SK-N-SH (cell line): ENCODE measurements at regions not wholly inside any gene's neighbourhood (a gene's known extent, or its start where the extent isn't known, plus 50 kb on each side); places are given as distances from the start of the nearest gene placed in this dataset.

ENCODE experiments used
- CTCF ChIA-PET: fragments of 300-600, 350-600 bp; formaldehyde crosslinking; extraction: SDS; loops from one replicate; lab custom pipeline; 2021; lab: Yijun Ruan, JAX
- POLR2A ChIA-PET: fragments of 350-600 bp; sonication (Branson Sonifier 250); formaldehyde crosslinking; extraction: SDS; loops from one replicate; lab custom pipeline; 2020; ENCODE audit warnings: antibody characterized with exemption, inconsistent platforms; lab: Yijun Ruan, JAX
- DNase-seq: peaks from one replicate; pipeline ENCODE4 v3.0.0; 2012
- H2AFZ ChIP-seq: fragments of 200-600 bp; sonication (generic); 2 replicates; pipeline ENCODE4 v1.8.1; 2016; ENCODE audit warnings: antibody characterized with exemption, mild to moderate bottlenecking, low read depth
- H3F3A ChIP-seq: fragments of 200-600 bp; sonication (generic); replicated peaks from 2 replicates; pipeline ENCODE3; 2016; ENCODE audit warnings: antibody characterized with exemption, mild to moderate bottlenecking; ENCODE audit not compliant: insufficient read depth
- H3K27ac ChIP-seq, 2 experiments: fragments of 200-500 bp in 1 of 2; fragments of 200-600 bp in 1 of 2; sonication (Bioruptor generic) in 1 of 2; sonication (generic), shearing (Covaris generic) in 1 of 2; 2 replicates each; pipeline versions ENCODE4 v1.5.1 to v1.6.1; 2014 to 2016; ENCODE audit warnings: low read depth in 2 of 2, inconsistent platforms in 1 of 2, low read length in 1 of 2, mild to moderate bottlenecking in 1 of 2, mixed read lengths in 1 of 2
- H3K27me3 ChIP-seq: fragments of 200-600 bp; sonication (generic), shearing (Covaris generic); 2 replicates; pipeline ENCODE4 v1.6.1; 2016; ENCODE audit warnings: mixed run types; ENCODE audit not compliant: insufficient read depth
- H3K36me3 ChIP-seq, 2 experiments: fragments of 200-500 bp in 1 of 2; fragments of 200-600 bp in 1 of 2; sonication (Bioruptor generic) in 1 of 2; sonication (generic) in 1 of 2; replicated peaks in 1 of 2; 2 replicates each; pipeline versions ENCODE3 to v1.5.1; 2014 to 2016; ENCODE audit warnings: low read length in 1 of 2, mild to moderate bottlenecking in 1 of 2; ENCODE audit not compliant: insufficient read depth in 2 of 2, control insufficient read depth in 1 of 2
- H3K4me1 ChIP-seq, 2 experiments: fragments of 200-500 bp in 1 of 2; fragments of 200-600 bp in 1 of 2; sonication (Bioruptor generic) in 1 of 2; sonication (generic), shearing (Covaris generic) in 1 of 2; 2 replicates each; pipeline versions ENCODE4 v1.5.1 to v1.6.1; 2014 to 2016; ENCODE audit warnings: low read depth in 1 of 2, low read length in 1 of 2, mixed run types in 1 of 2; ENCODE audit not compliant: insufficient read depth in 2 of 2, control insufficient read depth in 1 of 2
- H3K4me2 ChIP-seq: fragments of 200-600 bp; sonication (generic), shearing (Covaris generic); 2 replicates; pipeline ENCODE4 v1.6.1; 2017; ENCODE audit warnings: mixed run types
- H3K4me3 ChIP-seq, 2 experiments: fragments of 200-500 bp in 1 of 2; fragments of 200-600 bp in 1 of 2; sonication (Bioruptor generic) in 1 of 2; sonication (generic), shearing (Covaris generic) in 1 of 2; 2 replicates each; pipeline versions ENCODE4 v1.5.1 to v1.8.1; 2014 to 2016; ENCODE audit warnings: low read depth in 2 of 2, inconsistent platforms in 1 of 2, low read length in 1 of 2, mild to moderate bottlenecking in 1 of 2, mixed read lengths in 1 of 2, moderate library complexity in 1 of 2
- H3K79me2 ChIP-seq: fragments of 200-600 bp; sonication (generic); 2 replicates; pipeline ENCODE4 v1.8.1; 2017; ENCODE audit warnings: mild to moderate bottlenecking; ENCODE audit not compliant: insufficient read depth
- H3K9ac ChIP-seq: fragments of 200-600 bp; sonication (generic); 2 replicates; pipeline ENCODE4 v1.6.1; 2017; ENCODE audit warnings: mixed run types
- H3K9me2 ChIP-seq: fragments of 200-600 bp; sonication (generic); 2 replicates; pipeline ENCODE4 v1.6.1; 2017; ENCODE audit warnings: mixed run types
- H3K9me3 ChIP-seq: fragments of 200-600 bp; sonication (generic); 2 replicates; pipeline ENCODE4 v1.6.1; 2017; ENCODE audit warnings: mixed run types, mild to moderate bottlenecking, moderate library complexity
- H4K20me1 ChIP-seq: fragments of 200-600 bp; sonication (generic); 2 replicates; pipeline ENCODE4 v1.6.1; 2017; ENCODE audit warnings: mild to moderate bottlenecking, mixed run types; ENCODE audit not compliant: insufficient read depth
- CTCF ChIP-seq: fragments of 200-600 bp; sonication (generic); IDR thresholded peaks from 2 replicates; pipeline ENCODE4 v1.6.1; 2017; ENCODE audit warnings: antibody characterized with exemption, mild to moderate bottlenecking, moderate library complexity
- EZH2phosphoT487 ChIP-seq: fragments of 200-600 bp; sonication (generic); IDR thresholded peaks from 2 replicates; pipeline ENCODE4 v1.6.1; 2017; ENCODE audit warnings: low read depth, mixed run types, mild to moderate bottlenecking, antibody characterized with exemption, moderate library complexity, borderline replicate concordance
- FOXJ3 ChIP-seq: sonication (generic); formaldehyde crosslinking; IDR thresholded peaks from 2 replicates; pipeline ENCODE4 v1.5.1; 2020; ENCODE audit warnings: mild to moderate bottlenecking, missing genetic modification reagents
- FOXM1 ChIP-seq: IDR thresholded peaks from 2 replicates; pipeline ENCODE4 v1.4.0; 2012; ENCODE audit warnings: low read depth, mild to moderate bottlenecking
- GATA2 ChIP-seq: sonication (generic); formaldehyde crosslinking; IDR thresholded peaks from 2 replicates; pipeline ENCODE4 v1.5.0; 2020; ENCODE audit warnings: mild to moderate bottlenecking, missing genetic modification reagents
- IRF3 ChIP-seq: fragments of 150-350 bp; IDR thresholded peaks from 2 replicates; pipeline ENCODE4 v1.6.1; 2016; ENCODE audit warnings: mild to moderate bottlenecking, low read depth, low read length
- JUND ChIP-seq: IDR thresholded peaks from 2 replicates; pipeline ENCODE4 v1.4.0; 2012
- MAX ChIP-seq: IDR thresholded peaks from 2 replicates; pipeline ENCODE4 v1.4.0; 2012; ENCODE audit warnings: low read depth
- MXI1 ChIP-seq: IDR thresholded peaks from 2 replicates; pipeline ENCODE4 v1.6.1; 2012; ENCODE audit warnings: mild to moderate bottlenecking, low read depth, low read length, improper control_type of control experiment
- PBX3 ChIP-seq: IDR thresholded peaks from 2 replicates; pipeline ENCODE4; 2012
- POLR2AphosphoS5 ChIP-seq: IDR thresholded peaks from 2 replicates; pipeline ENCODE4 v1.6.1; 2012; ENCODE audit warnings: low read depth, low read length
- REST ChIP-seq: IDR thresholded peaks from 2 replicates; pipeline ENCODE4 v1.6.1; 2012; ENCODE audit warnings: mild to moderate bottlenecking, low read depth, low read length, moderate library complexity
- RFX5 ChIP-seq: IDR thresholded peaks from 2 replicates; pipeline ENCODE4 v1.6.1; 2012; ENCODE audit warnings: mild to moderate bottlenecking, improper control_type of control experiment, low read length
- RXRA ChIP-seq: IDR thresholded peaks from 2 replicates; pipeline ENCODE4 v1.4.0; 2012; ENCODE audit warnings: low read depth, mild to moderate bottlenecking, borderline replicate concordance
- SIN3A ChIP-seq: IDR thresholded peaks from 2 replicates; pipeline ENCODE4 v1.6.1; 2012; ENCODE audit warnings: low read depth, mild to moderate bottlenecking, low read length, moderate library complexity, borderline replicate concordance
- SMC3 ChIP-seq: IDR thresholded peaks from 2 replicates; pipeline ENCODE4 v1.6.1; 2012; ENCODE audit warnings: low read depth, low read length, improper control_type of control experiment
- TAF1 ChIP-seq: IDR thresholded peaks from 2 replicates; pipeline ENCODE4 v1.6.1; 2012; ENCODE audit warnings: low read depth, mild to moderate bottlenecking, low read length, moderate library complexity, borderline replicate concordance
- TCF12 ChIP-seq: IDR thresholded peaks from 2 replicates; pipeline ENCODE4 v1.4.0; 2012
- TEAD4 ChIP-seq: IDR thresholded peaks from 2 replicates; pipeline ENCODE4 v1.4.0; 2012; ENCODE audit warnings: mild to moderate bottlenecking, borderline replicate concordance; ENCODE audit not compliant: insufficient read depth
- USF2 ChIP-seq: fragments of 150-350 bp; IDR thresholded peaks from 2 replicates; pipeline ENCODE4 v1.6.1; 2017; ENCODE audit warnings: antibody characterized with exemption, low read length, low read depth, borderline replicate concordance
- WGBS: methylation state at CpG from one replicate; pipeline ENCODE4 v1.1.6; 2017; ENCODE audit warnings: low lambda C conversion rate; 5-methylcytosine and 5-hydroxymethylcytosine counted together

- 44% methylated on average over 3 of the region's 3 CpGs for WGBS
- H2AFZ ChIP-seq: no peak overlapping the region
Observed at GRCh38 chr12:91261820-91262676, 79.4 kb upstream of the DCN start.

More at GRCh38 chr12:91261820-91262676, 79.4 kb upstream of the DCN start:
- Histone ChIP-seq H3K4me3 (no peak overlapping the region), H3K9me2 (no peaks in the 10 kb centered on the region), H3K9ac (no peak overlapping the region), H3K79me2 (no peaks in the 10 kb centered on the region), H3K27me3 (no peaks in the 10 kb centered on the region), H3K27ac (no peak overlapping the region; a peak in 1 of 4 replicates), H3F3A (no peaks in the 10 kb centered on the region), H3K4me2 (no peak overlapping the region), H4K20me1 (no peaks in the 10 kb centered on the region), H3K36me3 (no peaks in the 10 kb centered on the region), H3K4me1 (peaks cover 0 to 2% of the 10 kb centered on the region in 2 experiments; a peak in 2 of 4 replicates), H3K9me3 (no peaks in the 10 kb centered on the region)
- ChIA-PET POLR2A (no interaction called here), CTCF (interaction anchor here (0.6 to 1.3 kb wide), 2 partner anchors 303 to 1101 kb away, joined by 3 to 5 read pairs; no protein-coding TSS in a partner anchor)
- TF ChIP-seq TAF1 (no peak), FOXM1 (no peak), RFX5 (no peak), POLR2AphosphoS5 (no peak), PBX3 (no peak), TCF12 (no peak), GATA2 (CRISPR knock-in tag) (no peak), MXI1 (no peak), MAX (no peak), REST (no peak), SIN3A (no peak), RXRA (no peak), TEAD4 (no peak), SMC3 (no peak), FOXJ3 (CRISPR knock-in tag) (no peak), USF2 (no peak), EZH2phosphoT487 (no peak), IRF3 (no peak), CTCF (no peak), JUND (no peak)
- no peak for DNase-seq
